NCI-H446 treated with DMSO at 0.1 percent for 48 hours (cell line): ENCODE measurements at regions not wholly inside any gene's neighbourhood (a gene's known extent, or its start where the extent isn't known, plus 50 kb on each side); places are given as distances from the start of the nearest gene placed in this dataset.
"Not testable (repeated sequence)": the region's sequence is repeated elsewhere in the genome, so short reads cannot be mapped to it uniquely, and the experiment has no call there.

Source experiments
- DNase-seq: peaks from one replicate; lab custom pipeline; 2025; lab: John Stamatoyannopoulos, UW

- DNase-seq = no peak
Measured at GRCh38 chr13:80499536-80500290, 158.8 kb upstream of the SPRY2 start.

- DNase-seq = no peak
Measured at GRCh38 chr13:80498433-80498832, 157.5 kb upstream of the SPRY2 start.

GRCh38 chr13:80497978-80498377, 157.1 kb upstream of the SPRY2 start:
- no peak for DNase-seq

GRCh38 chr13:80497439-80497838, 156.5 kb upstream of the SPRY2 start:
- DNase-seq = no peak

GRCh38 chr13:80496721-80497397, 155.9 kb upstream of the SPRY2 start:
- no peak for DNase-seq

GRCh38 chr13:80490491-80490943, 149.6 kb upstream of the SPRY2 start:
- DNase-seq = not testable (repeated sequence)

- DNase-seq = no peak
Measured at GRCh38 chr13:80486402-80486801, 145.5 kb upstream of the SPRY2 start.

GRCh38 chr13:80483157-80483556, 142.2 kb upstream of the SPRY2 start:
- DNase-seq = no peak

- no peak for DNase-seq
Measured at GRCh38 chr13:80481588-80481987, 140.7 kb upstream of the SPRY2 start.

GRCh38 chr13:80477661-80478443, 136.9 kb upstream of the SPRY2 start:
- DNase-seq = no peak

GRCh38 chr13:80476953-80477352, 136.0 kb upstream of the SPRY2 start:
- DNase-seq = no peak

GRCh38 chr13:80475718-80476117, 134.8 kb upstream of the SPRY2 start:
- DNase-seq = no peak

- DNase-seq = no peak
Measured at GRCh38 chr13:80473695-80474094, 132.8 kb upstream of the SPRY2 start.

GRCh38 chr13:80469853-80470381, 129.0 kb upstream of the SPRY2 start:
- DNase-seq = no peak

GRCh38 chr13:80469105-80469852, 128.4 kb upstream of the SPRY2 start:
- DNase-seq = no peak

- DNase-seq = no peak
Measured at GRCh38 chr13:80465321-80465720, 124.4 kb upstream of the SPRY2 start.

- no peak for DNase-seq
Measured at GRCh38 chr13:80463673-80464352, 122.9 kb upstream of the SPRY2 start.

GRCh38 chr13:80462567-80462966, 121.6 kb upstream of the SPRY2 start:
- DNase-seq = no peak

- no peak for DNase-seq
Measured at GRCh38 chr13:80462037-80462436, 121.1 kb upstream of the SPRY2 start.

GRCh38 chr13:80458543-80458942, 117.6 kb upstream of the SPRY2 start:
- no peak for DNase-seq

- DNase-seq = no peak
Measured at GRCh38 chr13:80454245-80454644, 113.3 kb upstream of the SPRY2 start.
